Astrocyte (in vitro differentiated cells and primary cell): ENCODE measurements at regions not wholly inside any gene's neighbourhood (a gene's known extent, or its start where the extent isn't known, plus 50 kb on each side); places are given as distances from the start of the nearest gene placed in this dataset.

ENCODE experiments used
- CTCF ChIP-seq: IDR thresholded peaks from 2 replicates; pipeline ENCODE4 v1.5.1; 2011; ENCODE audit warnings: low read depth, mild to moderate bottlenecking, inconsistent platforms, low read length, moderate library complexity; ENCODE audit not compliant: insufficient read depth
- EZH2 ChIP-seq: IDR thresholded peaks from 2 replicates; pipeline ENCODE4 v1.6.1; 2012; ENCODE audit warnings: mild to moderate bottlenecking, low read length, inconsistent platforms; ENCODE audit not compliant: insufficient read depth

DNA sequence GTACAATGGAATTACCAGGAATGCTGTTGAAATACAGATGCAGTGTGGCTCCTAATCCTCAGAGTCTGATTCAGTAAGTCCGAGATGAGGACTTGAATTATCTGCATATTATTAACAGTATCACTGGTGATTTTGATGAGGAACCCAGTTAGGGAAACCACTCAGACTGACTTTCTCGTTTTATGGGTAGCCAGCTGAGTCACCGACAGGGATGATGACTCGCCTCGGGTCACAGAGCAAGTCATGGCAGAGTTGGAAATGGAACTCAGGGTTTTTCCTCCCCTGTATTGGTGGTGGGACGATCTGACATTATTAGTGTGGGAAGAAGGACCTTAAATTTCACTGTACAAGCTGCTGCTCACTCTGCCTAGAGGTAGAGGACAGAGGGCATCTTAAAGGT is 51.3 kb downstream of the RTL9 start:
- TF ChIP-seq CTCF, result no peak
- no peak for TF ChIP-seq EZH2
